ENCODE measurements at regions not wholly inside any gene's neighbourhood (a gene's known extent, or its start where the extent isn't known, plus 50 kb on each side); places are given as distances from the start of the nearest gene placed in this dataset.
"Not testable (repeated sequence)": the region's sequence is repeated elsewhere in the genome, so short reads cannot be mapped to it uniquely, and the experiment has no call there.

DNA sequence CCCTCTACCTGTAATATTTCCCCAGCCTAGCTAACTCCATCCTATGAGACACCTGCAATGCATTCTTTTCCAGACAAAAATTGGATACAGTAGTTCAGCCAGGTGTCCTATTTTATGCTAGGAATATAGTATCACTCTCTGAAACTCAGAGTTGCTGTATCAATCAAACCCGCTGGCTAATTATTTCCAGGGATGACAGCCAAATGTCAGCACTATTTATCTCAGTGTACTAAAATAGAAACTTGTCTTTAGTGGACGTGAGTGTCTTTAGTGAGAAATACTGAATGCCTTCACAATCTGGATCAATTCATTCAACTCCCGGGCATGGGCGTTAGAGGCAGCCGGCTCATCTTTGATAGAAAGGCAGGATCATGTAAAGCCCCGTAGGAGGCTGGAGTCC lies 196.2 kb downstream of the RBM46 start:
- Histone ChIP-seq H3K9ac (ENCODE audit: low read length in 5 of 5) (no peak overlapping the region), H3K4me1 (ENCODE audit: control insufficient read depth in 5 of 5, insufficient read depth in 5 of 5, low read length in 5 of 5) (no peaks in the 10 kb centered on the region), H3K36me3 (ENCODE audit: control insufficient read depth in 5 of 5, insufficient read depth in 5 of 5, low read length in 5 of 5) (no peaks in the 10 kb centered on the region), H3K9me3 (ENCODE audit: control insufficient read depth in 5 of 5, low read length in 5 of 5) (no peaks in the 10 kb centered on the region), H3K4me3 (ENCODE audit: low read depth in 1 of 5, low read length in 5 of 5) (no peak overlapping the region), H3K27me3 (ENCODE audit: control insufficient read depth in 5 of 5, insufficient read depth in 4 of 5, low read length in 5 of 5) (no peaks in the 10 kb centered on the region), H3K27ac (ENCODE audit: low read depth, low read length) (no peak overlapping the region)

GRCh38 chr4:154982187-154983047 lies 201.3 kb downstream of the RBM46 start:
- Histone ChIP-seq H3K36me3 (ENCODE audit: control insufficient read depth in 5 of 5, insufficient read depth in 5 of 5, low read length in 5 of 5) (no peaks in the 10 kb centered on the region), H3K27me3 (ENCODE audit: control insufficient read depth in 5 of 5, insufficient read depth in 4 of 5, low read length in 5 of 5) (no peaks in the 10 kb centered on the region), H3K4me3 (ENCODE audit: low read depth in 1 of 5, low read length in 5 of 5) (no peak overlapping the region), H3K4me1 (ENCODE audit: control insufficient read depth in 5 of 5, insufficient read depth in 5 of 5, low read length in 5 of 5) (peaks cover 0 to 4% (median 0%) of the 10 kb centered on the region in 5 donors), H3K9ac (ENCODE audit: low read length in 5 of 5) (no peak overlapping the region), H3K9me3 (ENCODE audit: control insufficient read depth in 5 of 5, low read length in 5 of 5) (no peaks in the 10 kb centered on the region), H3K27ac (ENCODE audit: low read depth, low read length) (no peak overlapping the region)

- no peak overlapping the region for H3K27ac ChIP-seq (ENCODE audit: low read depth, low read length)
Measured at GRCh38 chr4:154983714-154984113, 202.6 kb downstream of the RBM46 start.

DNA sequence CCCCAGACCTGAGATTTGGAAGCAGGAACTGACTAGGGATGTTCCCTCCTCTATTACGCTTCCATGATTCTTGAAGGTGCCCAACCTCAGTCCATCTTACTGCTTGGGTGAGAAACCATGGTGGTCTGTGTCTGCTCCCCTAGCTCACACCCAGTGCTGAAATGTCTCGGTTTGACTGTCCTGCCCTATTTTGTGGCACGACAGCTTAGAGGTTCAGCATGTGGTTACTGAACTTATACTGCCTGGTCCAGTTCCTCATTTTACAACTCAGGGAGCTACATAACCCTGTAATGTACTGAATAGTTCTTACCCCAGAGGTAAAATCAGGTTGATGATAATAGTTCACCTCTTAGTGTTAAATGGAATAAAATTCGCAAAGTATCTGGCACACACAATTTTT lies 203.1 kb downstream of the RBM46 start:
- Histone ChIP-seq H3K27me3 (ENCODE audit: control insufficient read depth in 5 of 5, insufficient read depth in 4 of 5, low read length in 5 of 5) (no peaks in the 10 kb centered on the region), H3K27ac (ENCODE audit: low read depth, low read length) (no peak overlapping the region), H3K36me3 (ENCODE audit: control insufficient read depth in 5 of 5, insufficient read depth in 5 of 5, low read length in 5 of 5) (no peaks in the 10 kb centered on the region), H3K4me1 (ENCODE audit: control insufficient read depth in 5 of 5, insufficient read depth in 5 of 5, low read length in 5 of 5) (peaks cover 0 to 4% (median 0%) of the 10 kb centered on the region in 5 donors), H3K4me3 (ENCODE audit: low read depth in 1 of 5, low read length in 5 of 5) (no peak overlapping the region), H3K9me3 (ENCODE audit: control insufficient read depth in 5 of 5, low read length in 5 of 5) (no peaks in the 10 kb centered on the region), H3K9ac (ENCODE audit: low read length in 5 of 5) (no peak overlapping the region)

More at GRCh38 chr4:154983714-154984113, 202.6 kb downstream of the RBM46 start:
- no peaks in the 10 kb centered on the region for H3K9me3 ChIP-seq (ENCODE audit: control insufficient read depth in 5 of 5, low read length in 5 of 5)
- no peaks in the 10 kb centered on the region for H3K27me3 ChIP-seq (ENCODE audit: control insufficient read depth in 5 of 5, insufficient read depth in 4 of 5, low read length in 5 of 5)
- H3K4me1 ChIP-seq (ENCODE audit: control insufficient read depth in 5 of 5, insufficient read depth in 5 of 5, low read length in 5 of 5): peaks cover 0 to 4% (median 0%) of the 10 kb centered on the region in 5 donors
- no peak overlapping the region for H3K4me3 ChIP-seq (ENCODE audit: low read depth in 1 of 5, low read length in 5 of 5)
- H3K36me3 ChIP-seq (ENCODE audit: control insufficient read depth in 5 of 5, insufficient read depth in 5 of 5, low read length in 5 of 5): no peaks in the 10 kb centered on the region
- H3K9ac ChIP-seq (ENCODE audit: low read length in 5 of 5): no peak overlapping the region

GRCh38 chr4:154984616-154985015 lies 203.5 kb downstream of the RBM46 start:
- Histone ChIP-seq H3K4me3 (ENCODE audit: low read depth in 1 of 5, low read length in 5 of 5) (no peak overlapping the region), H3K4me1 (ENCODE audit: control insufficient read depth in 5 of 5, insufficient read depth in 5 of 5, low read length in 5 of 5) (peaks cover 0 to 4% (median 0%) of the 10 kb centered on the region in 5 donors), H3K27me3 (ENCODE audit: control insufficient read depth in 5 of 5, insufficient read depth in 4 of 5, low read length in 5 of 5) (no peaks in the 10 kb centered on the region), H3K36me3 (ENCODE audit: control insufficient read depth in 5 of 5, insufficient read depth in 5 of 5, low read length in 5 of 5) (no peaks in the 10 kb centered on the region), H3K27ac (ENCODE audit: low read depth, low read length) (no peak overlapping the region), H3K9me3 (ENCODE audit: control insufficient read depth in 5 of 5, low read length in 5 of 5) (no peaks in the 10 kb centered on the region), H3K9ac (ENCODE audit: low read length in 5 of 5) (no peak overlapping the region)

- peaks cover 0 to 4% (median 0%) of the 10 kb centered on the region in 5 donors for H3K4me1 ChIP-seq (ENCODE audit: control insufficient read depth in 5 of 5, insufficient read depth in 5 of 5, low read length in 5 of 5)
- H3K27me3 ChIP-seq (ENCODE audit: control insufficient read depth in 5 of 5, insufficient read depth in 4 of 5, low read length in 5 of 5): no peaks in the 10 kb centered on the region
- no peak overlapping the region for H3K4me3 ChIP-seq (ENCODE audit: low read depth in 1 of 5, low read length in 5 of 5)
- H3K9ac ChIP-seq (ENCODE audit: low read length in 5 of 5): no peak overlapping the region
- no peaks in the 10 kb centered on the region for H3K9me3 ChIP-seq (ENCODE audit: control insufficient read depth in 5 of 5, low read length in 5 of 5)
- H3K27ac ChIP-seq (ENCODE audit: low read depth, low read length): no peak overlapping the region
- H3K36me3 ChIP-seq (ENCODE audit: control insufficient read depth in 5 of 5, insufficient read depth in 5 of 5, low read length in 5 of 5): no peaks in the 10 kb centered on the region
Measured at GRCh38 chr4:154985673-154986072, 204.6 kb downstream of the RBM46 start.

GRCh38 chr4:154988511-154988910 lies 207.4 kb downstream of the RBM46 start:
- Histone ChIP-seq H3K27ac (ENCODE audit: low read depth, low read length) (no peak overlapping the region), H3K27me3 (ENCODE audit: control insufficient read depth in 5 of 5, insufficient read depth in 4 of 5, low read length in 5 of 5) (no peaks in the 10 kb centered on the region)

DNA sequence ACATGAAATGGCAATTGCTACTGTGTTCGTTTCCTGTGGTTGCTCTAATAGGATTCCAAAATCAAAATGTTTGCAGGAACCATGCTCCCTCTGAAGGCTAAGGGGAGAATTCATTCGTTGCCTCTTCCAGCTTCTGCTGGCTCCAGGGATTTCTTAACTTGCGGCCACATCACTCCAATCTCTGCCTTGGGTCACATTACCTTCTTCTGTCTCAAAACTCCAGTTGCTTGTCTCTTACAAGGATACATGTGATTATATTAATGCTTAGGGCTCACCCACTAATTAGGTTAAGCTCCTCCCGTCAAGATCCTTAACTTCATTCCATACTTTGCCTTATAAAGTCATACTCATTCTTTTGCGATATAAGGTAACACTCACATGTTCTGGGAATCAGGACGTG lies 208.4 kb downstream of the RBM46 start:
- no peaks in the 10 kb centered on the region for H3K9me3 ChIP-seq (ENCODE audit: control insufficient read depth in 5 of 5, low read length in 5 of 5)

More at GRCh38 chr4:154988511-154988910, 207.4 kb downstream of the RBM46 start:
- Histone ChIP-seq H3K9me3 (ENCODE audit: control insufficient read depth in 5 of 5, low read length in 5 of 5) (no peaks in the 10 kb centered on the region), H3K9ac (ENCODE audit: low read length in 5 of 5) (no peak overlapping the region), H3K4me1 (ENCODE audit: control insufficient read depth in 5 of 5, insufficient read depth in 5 of 5, low read length in 5 of 5) (peaks cover 0 to 4% (median 0%) of the 10 kb centered on the region in 5 donors), H3K36me3 (ENCODE audit: control insufficient read depth in 5 of 5, insufficient read depth in 5 of 5, low read length in 5 of 5) (no peaks in the 10 kb centered on the region), H3K4me3 (ENCODE audit: low read depth in 1 of 5, low read length in 5 of 5) (no peak overlapping the region)

GRCh38 chr4:154997866-154998265 lies 210.6 kb upstream of the NPY2R start:
- not testable (repeated sequence) for H3K36me3 ChIP-seq (ENCODE audit: control insufficient read depth in 5 of 5, insufficient read depth in 5 of 5, low read length in 5 of 5)
- H3K27ac ChIP-seq (ENCODE audit: low read depth, low read length): peak overlapping the region; percentile 88

More for the DNA sequence above, 208.4 kb downstream of the RBM46 start:
- H3K4me3 ChIP-seq (ENCODE audit: low read depth in 1 of 5, low read length in 5 of 5): no peak overlapping the region
- no peaks in the 10 kb centered on the region for H3K27me3 ChIP-seq (ENCODE audit: control insufficient read depth in 5 of 5, insufficient read depth in 4 of 5, low read length in 5 of 5)
- no peak overlapping the region for H3K9ac ChIP-seq (ENCODE audit: low read length in 5 of 5)
- peaks cover 0 to 4% (median 0%) of the 10 kb centered on the region in 5 donors for H3K4me1 ChIP-seq (ENCODE audit: control insufficient read depth in 5 of 5, insufficient read depth in 5 of 5, low read length in 5 of 5)
- H3K36me3 ChIP-seq (ENCODE audit: control insufficient read depth in 5 of 5, insufficient read depth in 5 of 5, low read length in 5 of 5): no peaks in the 10 kb centered on the region
- H3K27ac ChIP-seq (ENCODE audit: low read depth, low read length): no peak overlapping the region

DNA sequence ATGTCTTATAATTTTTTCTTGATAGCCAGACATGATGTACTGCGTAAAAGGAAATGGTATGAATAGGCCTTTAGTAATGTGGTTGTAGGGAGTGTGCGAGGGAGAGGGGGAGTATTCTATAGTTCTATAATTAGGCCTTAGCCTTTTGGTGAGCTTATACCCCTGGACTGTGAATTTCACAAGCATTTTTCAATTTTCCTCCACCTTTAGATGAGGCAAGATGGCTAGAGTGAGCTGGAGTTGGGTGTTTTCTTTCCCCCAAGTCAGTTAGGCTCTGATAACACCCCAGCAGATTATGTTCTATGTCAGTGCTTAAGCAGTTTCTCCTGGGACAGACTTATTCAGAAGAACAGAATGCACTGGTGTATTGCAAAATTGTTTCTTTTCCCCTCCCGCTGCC lies 210.2 kb upstream of the NPY2R start:
- peak overlapping the region in 1 of 5 donors; percentile 28 for H3K9ac ChIP-seq (ENCODE audit: low read length in 5 of 5)
- no peaks in the 10 kb centered on the region for H3K9me3 ChIP-seq (ENCODE audit: control insufficient read depth in 5 of 5, low read length in 5 of 5)
- no peaks in the 10 kb centered on the region for H3K27me3 ChIP-seq (ENCODE audit: control insufficient read depth in 5 of 5, insufficient read depth in 4 of 5, low read length in 5 of 5)
- no peaks in the 10 kb centered on the region for H3K36me3 ChIP-seq (ENCODE audit: control insufficient read depth in 5 of 5, insufficient read depth in 5 of 5, low read length in 5 of 5)
- no peak overlapping the region for H3K4me3 ChIP-seq (ENCODE audit: low read depth in 1 of 5, low read length in 5 of 5)
- H3K27ac ChIP-seq (ENCODE audit: low read depth, low read length): peak overlapping the region; percentile 88
- H3K4me1 ChIP-seq (ENCODE audit: control insufficient read depth in 5 of 5, insufficient read depth in 5 of 5, low read length in 5 of 5): peaks cover 0 to 29% (median 9%) of the 10 kb centered on the region in 5 donors

More at GRCh38 chr4:154997866-154998265, 210.6 kb upstream of the NPY2R start:
- H3K9me3 ChIP-seq (ENCODE audit: control insufficient read depth in 5 of 5, low read length in 5 of 5); H3K27me3 ChIP-seq (ENCODE audit: control insufficient read depth in 5 of 5, insufficient read depth in 4 of 5, low read length in 5 of 5); H3K4me3 ChIP-seq (ENCODE audit: low read depth in 1 of 5, low read length in 5 of 5): not testable (repeated sequence)
- H3K9ac ChIP-seq (ENCODE audit: low read length in 5 of 5): peak overlapping the region in 1 of 5 donors; percentile 28
- H3K4me1 ChIP-seq (ENCODE audit: control insufficient read depth in 5 of 5, insufficient read depth in 5 of 5, low read length in 5 of 5): peaks cover 0 to 29% (median 9%) of the 10 kb centered on the region in 5 donors
